Type B pancreatic cell (in vitro differentiated cells): ENCODE measurements at regions not wholly inside any gene's neighbourhood (a gene's known extent, or its start where the extent isn't known, plus 50 kb on each side); places are given as distances from the start of the nearest gene placed in this dataset.
A peak's percentile ranks its signal among the peaks of the same experiment; 100 is the strongest.

ENCODE experiments used
- DNase-seq: peaks from one replicate; pipeline ENCODE4 v3.0.0; 2021; ENCODE audit warnings: mixed read lengths; ENCODE audit not compliant: unreplicated experiment; ENCODE audit errors: extremely low spot score
- H3K27ac Mint-ChIP-seq: 2 replicates; pipeline ENCODE4 v1.8.0; 2021; ENCODE audit warnings: mild to moderate bottlenecking, mixed read lengths
- H3K27me3 Mint-ChIP-seq: 2 replicates; pipeline ENCODE4 v1.8.0; 2021; ENCODE audit warnings: mixed read lengths
- H3K36me3 Mint-ChIP-seq: 2 replicates; pipeline ENCODE4 v1.8.0; 2021; ENCODE audit warnings: mixed read lengths
- H3K4me1 Mint-ChIP-seq: one replicate; pipeline ENCODE4 v1.8.0; 2021; ENCODE audit warnings: mixed read lengths; ENCODE audit not compliant: unreplicated experiment
- H3K4me3 Mint-ChIP-seq: 2 replicates; pipeline ENCODE4 v1.8.0; 2021; ENCODE audit warnings: mild to moderate bottlenecking, mixed read lengths
- H3K9me3 Mint-ChIP-seq: 2 replicates; pipeline ENCODE4 v1.8.0; 2021; ENCODE audit warnings: mixed read lengths
- TF ChIP-seq, protein P1 (sequence below): fragments of 200-600 bp; sonication (generic); conservative IDR thresholded peaks from 2 replicates; pipeline ENCODE4 v1.5.0; 2021; ENCODE audit warnings: antibody characterized with exemption, mild to moderate bottlenecking

GRCh38 chr2:204258890-204259289 is 286.4 kb upstream of the PARD3B start:
- no peaks in the 10 kb centered on the region for H3K9me3 Mint-ChIP-seq
- H3K4me1 Mint-ChIP-seq = peaks cover 73% of the 10 kb centered on the region
- peaks cover 6% of the 10 kb centered on the region for H3K27me3 Mint-ChIP-seq
- H3K27ac Mint-ChIP-seq = peak overlapping the region; percentile 31
- no peaks in the 10 kb centered on the region for H3K36me3 Mint-ChIP-seq
- no peak overlapping the region for H3K4me3 Mint-ChIP-seq
- TF ChIP-seq, protein P1, sequence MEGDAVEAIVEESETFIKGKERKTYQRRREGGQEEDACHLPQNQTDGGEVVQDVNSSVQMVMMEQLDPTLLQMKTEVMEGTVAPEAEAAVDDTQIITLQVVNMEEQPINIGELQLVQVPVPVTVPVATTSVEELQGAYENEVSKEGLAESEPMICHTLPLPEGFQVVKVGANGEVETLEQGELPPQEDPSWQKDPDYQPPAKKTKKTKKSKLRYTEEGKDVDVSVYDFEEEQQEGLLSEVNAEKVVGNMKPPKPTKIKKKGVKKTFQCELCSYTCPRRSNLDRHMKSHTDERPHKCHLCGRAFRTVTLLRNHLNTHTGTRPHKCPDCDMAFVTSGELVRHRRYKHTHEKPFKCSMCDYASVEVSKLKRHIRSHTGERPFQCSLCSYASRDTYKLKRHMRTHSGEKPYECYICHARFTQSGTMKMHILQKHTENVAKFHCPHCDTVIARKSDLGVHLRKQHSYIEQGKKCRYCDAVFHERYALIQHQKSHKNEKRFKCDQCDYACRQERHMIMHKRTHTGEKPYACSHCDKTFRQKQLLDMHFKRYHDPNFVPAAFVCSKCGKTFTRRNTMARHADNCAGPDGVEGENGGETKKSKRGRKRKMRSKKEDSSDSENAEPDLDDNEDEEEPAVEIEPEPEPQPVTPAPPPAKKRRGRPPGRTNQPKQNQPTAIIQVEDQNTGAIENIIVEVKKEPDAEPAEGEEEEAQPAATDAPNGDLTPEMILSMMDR = no peak
- no peak for DNase-seq

- H3K4me3 Mint-ChIP-seq = peak overlapping the region; percentile 10
- H3K9me3 Mint-ChIP-seq = no peaks in the 10 kb centered on the region
- peaks cover 80% of the 10 kb centered on the region for H3K4me1 Mint-ChIP-seq
- TF ChIP-seq, protein P1 = peak; percentile 93
- peak; percentile 72 for DNase-seq
- peaks cover 11% of the 10 kb centered on the region for H3K27me3 Mint-ChIP-seq
- H3K36me3 Mint-ChIP-seq = no peaks in the 10 kb centered on the region
- H3K27ac Mint-ChIP-seq = peak overlapping the region; percentile 27
Observed at GRCh38 chr2:204260162-204260877, 285.0 kb upstream of the PARD3B start.

DNA sequence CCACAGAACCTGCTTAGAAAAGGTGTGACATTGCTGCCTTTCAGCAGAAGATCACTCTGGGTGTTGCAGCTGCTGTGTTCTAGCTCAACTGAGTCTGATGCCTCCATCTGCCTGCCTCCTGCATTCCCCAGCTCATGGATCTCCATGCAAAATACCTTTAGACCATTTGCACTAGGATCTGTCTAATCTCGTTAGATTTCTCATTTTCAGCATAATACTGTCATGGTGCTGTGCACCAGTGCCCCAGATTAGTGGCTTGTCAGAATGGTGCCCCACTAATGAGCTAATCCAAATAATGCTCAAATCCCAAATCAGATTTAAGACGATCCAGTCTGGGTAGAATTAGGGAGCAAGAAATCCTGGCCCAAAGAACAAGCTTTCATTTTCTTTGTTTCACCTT is 284.4 kb upstream of the PARD3B start:
- Mint-ChIP-seq H3K4me3 (no peak overlapping the region), H3K9me3 (no peaks in the 10 kb centered on the region), H3K4me1 (peaks cover 80% of the 10 kb centered on the region)

DNA sequence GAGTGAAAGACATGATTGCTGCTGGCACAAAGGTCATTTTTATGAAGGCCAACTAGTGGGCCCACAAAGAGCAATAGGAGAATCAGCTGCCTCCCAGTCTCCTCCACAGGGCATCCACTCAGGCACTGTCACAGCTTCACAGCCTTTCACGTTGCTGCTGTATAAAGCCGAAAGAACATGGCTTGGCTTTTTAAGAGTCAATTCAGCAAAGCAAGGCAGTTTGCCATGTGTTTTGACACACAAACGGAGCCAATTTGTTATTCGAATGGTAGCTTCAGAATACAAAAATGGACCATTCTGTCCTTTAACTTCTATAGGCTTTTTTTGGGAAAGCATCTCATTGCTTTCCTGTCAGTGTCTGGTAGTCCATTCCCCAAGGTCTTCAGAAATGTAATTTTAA is 283.4 kb upstream of the PARD3B start:
- no peak for DNase-seq
- peaks cover 85% of the 10 kb centered on the region for H3K4me1 Mint-ChIP-seq
- H3K4me3 Mint-ChIP-seq = no peak overlapping the region
- no peaks in the 10 kb centered on the region for H3K36me3 Mint-ChIP-seq
- no peak overlapping the region for H3K27ac Mint-ChIP-seq
- TF ChIP-seq, protein P1 = no peak
- no peaks in the 10 kb centered on the region for H3K9me3 Mint-ChIP-seq
- peaks cover 11% of the 10 kb centered on the region for H3K27me3 Mint-ChIP-seq

More for the DNA sequence above, 284.4 kb upstream of the PARD3B start:
- no peak for DNase-seq
- TF ChIP-seq, protein P1 = no peak
- Mint-ChIP-seq H3K27me3 (peaks cover 11% of the 10 kb centered on the region), H3K27ac (no peak overlapping the region), H3K36me3 (no peaks in the 10 kb centered on the region)

GRCh38 chr2:204264085-204264553 is 281.2 kb upstream of the PARD3B start:
- no peak overlapping the region for H3K27ac Mint-ChIP-seq
- H3K4me1 Mint-ChIP-seq = peaks cover 70% of the 10 kb centered on the region
- TF ChIP-seq, protein P1 = no peak
- H3K27me3 Mint-ChIP-seq = peaks cover 11% of the 10 kb centered on the region
- DNase-seq = no peak
- H3K9me3 Mint-ChIP-seq = no peaks in the 10 kb centered on the region
- H3K36me3 Mint-ChIP-seq = no peaks in the 10 kb centered on the region
- H3K4me3 Mint-ChIP-seq = peak overlapping the region; percentile 52
